Fibroblast of the aortic adventitia (primary cell): ENCODE measurements at regions not wholly inside any gene's neighbourhood (a gene's known extent, or its start where the extent isn't known, plus 50 kb on each side); places are given as distances from the start of the nearest gene placed in this dataset.
A peak's percentile ranks its signal among the peaks of the same experiment; 100 is the strongest.

Experiments used
- DNase-seq: peaks from one replicate; pipeline ENCODE4 v3.0.0-alpha.2; 2010; ENCODE audit warnings: low read depth
- H3K4me3 ChIP-seq: 2 replicates; pipeline ENCODE4 v1.5.1; 2011; ENCODE audit warnings: low read depth, mild to moderate bottlenecking, control low read depth, low read length, moderate library complexity
- CTCF ChIP-seq: IDR thresholded peaks from 2 replicates; pipeline ENCODE4 v1.5.1; 2011; ENCODE audit warnings: mild to moderate bottlenecking, low read length, control low read depth, inconsistent platforms; ENCODE audit not compliant: insufficient read depth

DNA sequence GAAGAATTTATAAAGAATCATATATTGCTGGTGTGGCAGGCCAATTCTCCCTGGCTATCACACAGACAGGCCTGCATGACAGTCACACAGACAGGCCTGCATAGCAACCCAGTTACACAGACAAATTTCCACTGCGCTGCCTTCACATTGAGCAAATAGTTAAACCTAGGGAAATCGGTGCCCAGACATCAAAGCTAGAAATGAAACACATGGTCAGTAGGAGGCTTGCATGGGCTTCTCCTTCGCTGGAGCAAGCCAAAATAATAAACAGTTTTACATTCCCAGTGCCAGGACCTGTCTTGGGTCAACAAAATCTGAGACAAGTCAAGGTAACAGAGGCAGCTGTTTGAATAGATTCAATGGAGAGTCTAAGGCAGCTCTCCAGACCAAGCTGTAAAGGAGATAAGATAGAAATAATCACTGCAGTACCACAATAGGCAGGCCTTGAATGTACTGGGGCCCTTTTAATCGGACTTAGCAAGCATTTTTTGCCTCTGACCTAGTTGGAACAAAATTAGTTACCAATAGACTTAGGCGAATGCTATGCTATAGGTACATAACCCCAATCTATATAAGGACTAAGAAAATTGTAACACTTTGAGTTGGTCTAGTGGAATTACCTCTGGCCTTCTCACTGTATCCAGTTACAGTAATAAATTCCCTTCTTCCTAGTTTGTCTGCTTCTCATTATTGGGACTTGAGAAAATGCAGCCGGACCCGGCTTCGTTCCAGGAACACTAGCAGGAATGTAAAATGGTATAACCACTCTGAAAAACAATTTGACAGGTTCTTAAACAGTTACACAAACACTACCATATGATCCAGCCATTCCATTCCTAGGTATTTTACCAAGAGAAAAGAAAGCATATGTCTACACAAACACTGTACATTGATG, 274.7 kb upstream of the UBE2E2 start:
- TF ChIP-seq CTCF: no peak
- no peak overlapping the region for H3K4me3 ChIP-seq
- peak; percentile 4 for DNase-seq

DNA sequence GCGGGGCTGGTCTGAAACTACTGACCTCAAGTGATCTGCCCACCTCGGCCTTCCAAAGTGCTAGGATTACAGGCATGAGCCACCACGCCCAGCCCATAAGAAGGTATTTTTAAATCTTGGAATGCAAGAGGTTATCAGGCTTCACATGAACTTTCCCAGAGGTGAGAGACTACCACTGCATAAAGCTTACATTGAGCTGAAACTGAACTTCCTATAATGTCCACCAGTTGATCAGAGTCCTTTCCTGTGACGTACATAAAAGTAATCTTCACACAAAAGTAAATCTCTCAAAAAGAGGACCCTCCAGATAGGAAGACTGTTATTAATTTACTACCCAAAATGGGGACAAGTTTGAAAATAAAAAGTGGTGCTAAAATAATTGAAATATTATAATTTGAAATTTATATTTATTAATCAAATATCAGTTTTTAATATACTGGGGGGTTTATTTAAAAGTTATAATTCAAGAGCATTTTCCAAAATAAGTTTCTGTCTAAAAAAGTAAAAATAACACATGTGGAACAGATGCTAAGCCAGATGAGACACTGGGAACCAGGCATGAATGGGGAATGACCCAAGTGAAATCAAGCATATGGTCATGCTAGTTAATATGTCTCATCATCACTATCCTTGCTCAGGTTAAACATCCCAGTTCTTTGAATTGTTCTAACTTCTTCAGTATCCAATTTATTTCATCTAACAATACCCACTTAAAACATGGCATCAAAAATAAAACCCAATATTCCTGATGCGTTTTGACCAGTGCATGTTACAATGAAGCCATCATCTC, 269.9 kb upstream of the UBE2E2 start:
- no peak for DNase-seq
- no peak overlapping the region for H3K4me3 ChIP-seq
- TF ChIP-seq CTCF: no peak

DNA sequence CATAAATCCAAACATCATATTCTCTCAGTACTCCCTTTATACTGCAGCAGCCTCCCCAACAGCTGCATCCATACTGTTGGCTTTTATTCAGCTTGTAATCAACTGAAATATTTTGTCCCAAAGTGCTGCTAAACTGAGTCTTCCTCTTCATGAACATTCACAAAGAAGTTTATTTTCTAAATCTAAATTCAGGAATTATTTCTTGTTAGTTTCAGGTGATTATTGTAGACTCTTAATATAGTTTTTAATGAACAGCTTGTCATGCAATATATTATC, 269.3 kb upstream of the UBE2E2 start:
- H3K4me3 ChIP-seq: no peak overlapping the region
- DNase-seq: no peak
- TF ChIP-seq CTCF: no peak

DNA sequence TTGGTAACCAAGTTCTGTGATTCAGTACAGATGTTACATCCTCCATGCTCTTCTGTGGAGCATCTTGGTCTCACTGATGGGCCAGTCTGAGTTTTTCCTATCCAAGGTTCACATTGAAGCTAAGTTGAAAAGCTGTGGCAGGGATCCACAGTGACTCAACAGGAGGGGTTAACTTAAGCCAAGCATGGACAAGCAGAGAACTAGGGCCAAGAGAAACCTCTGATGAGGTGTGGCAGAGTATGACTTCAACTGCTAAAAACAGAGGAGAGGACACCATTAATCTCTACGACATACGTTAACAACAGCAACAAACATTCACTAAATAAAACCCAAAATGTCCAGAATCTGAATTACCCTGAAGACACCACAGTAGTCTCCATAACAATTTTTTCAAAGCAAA, 268.1 kb upstream of the UBE2E2 start:
- no peak for TF ChIP-seq CTCF
- H3K4me3 ChIP-seq: no peak overlapping the region
- DNase-seq: peak; percentile 11

- no peak overlapping the region for H3K4me3 ChIP-seq
- no peak for DNase-seq
- TF ChIP-seq CTCF: no peak
These were observed 265.6 kb upstream of the UBE2E2 start for GRCh38 chr3:22937536-22937935.

- no peak overlapping the region for H3K4me3 ChIP-seq
- TF ChIP-seq CTCF: no peak
- DNase-seq: no peak
These were observed 264.4 kb upstream of the UBE2E2 start for GRCh38 chr3:22938739-22939138.
